Astrocyte of the hippocampus (primary cell): ENCODE measurements at regions not wholly inside any gene's neighbourhood (a gene's known extent, or its start where the extent isn't known, plus 50 kb on each side); places are given as distances from the start of the nearest gene placed in this dataset.
A peak's percentile ranks its signal among the peaks of the same experiment; 100 is the strongest.

Source experiments
- DNase-seq: peaks from one replicate; pipeline ENCODE4 v3.0.0; 2011; ENCODE audit warnings: low read depth, low spot score

GRCh38 chr6:40077315-40077714, 143.1 kb upstream of the MOCS1 start:
- DNase-seq, result no peak

GRCh38 chr6:40075056-40075590, 140.9 kb upstream of the MOCS1 start:
- no peak for DNase-seq

- no peak for DNase-seq
Measured at GRCh38 chr6:40074306-40075055, 140.2 kb upstream of the MOCS1 start.

GRCh38 chr6:40066372-40066771, 132.1 kb upstream of the MOCS1 start:
- no peak for DNase-seq

GRCh38 chr6:40056865-40057264, 122.6 kb upstream of the MOCS1 start:
- no peak for DNase-seq

GRCh38 chr6:40054602-40055001, 120.3 kb upstream of the MOCS1 start:
- DNase-seq, result no peak

GRCh38 chr6:40054186-40054585, 119.9 kb upstream of the MOCS1 start:
- no peak for DNase-seq

GRCh38 chr6:40049128-40049527, 114.9 kb upstream of the MOCS1 start:
- DNase-seq, result no peak

- peak; percentile 7 for DNase-seq
Measured at GRCh38 chr6:40044196-40044595, 109.9 kb upstream of the MOCS1 start.

- DNase-seq, result no peak
Measured at GRCh38 chr6:40042232-40042631, 108.0 kb upstream of the MOCS1 start.

- no peak for DNase-seq
Measured at GRCh38 chr6:40039042-40039441, 104.8 kb upstream of the MOCS1 start.

GRCh38 chr6:40038626-40039025, 104.4 kb upstream of the MOCS1 start:
- no peak for DNase-seq

- DNase-seq, result no peak
Measured at GRCh38 chr6:40037271-40037670, 103.0 kb upstream of the MOCS1 start.

- DNase-seq, result peak; percentile 8
Measured at GRCh38 chr6:40036186-40036585, 101.9 kb upstream of the MOCS1 start.

GRCh38 chr6:40028449-40028848, 94.2 kb upstream of the MOCS1 start:
- no peak for DNase-seq

- no peak for DNase-seq
Measured at GRCh38 chr6:40022867-40023266, 88.6 kb upstream of the MOCS1 start.

- DNase-seq, result no peak
Measured at GRCh38 chr6:40020166-40020565, 85.9 kb upstream of the MOCS1 start.

- DNase-seq, result no peak
Measured at GRCh38 chr6:40015530-40015929, 81.3 kb upstream of the MOCS1 start.

- DNase-seq, result no peak
Measured at GRCh38 chr6:40011844-40012243, 77.6 kb upstream of the MOCS1 start.

GRCh38 chr6:40000964-40001515, 66.8 kb upstream of the MOCS1 start:
- DNase-seq, result no peak

- no peak for DNase-seq
Measured at GRCh38 chr6:39999006-39999867, 65.0 kb upstream of the MOCS1 start.

- no peak for DNase-seq
Measured at GRCh38 chr6:39998126-39998525, 63.9 kb upstream of the MOCS1 start.
